ENCODE measurements at regions not wholly inside any gene's neighbourhood (a gene's known extent, or its start where the extent isn't known, plus 50 kb on each side); places are given as distances from the start of the nearest gene placed in this dataset.

DNA sequence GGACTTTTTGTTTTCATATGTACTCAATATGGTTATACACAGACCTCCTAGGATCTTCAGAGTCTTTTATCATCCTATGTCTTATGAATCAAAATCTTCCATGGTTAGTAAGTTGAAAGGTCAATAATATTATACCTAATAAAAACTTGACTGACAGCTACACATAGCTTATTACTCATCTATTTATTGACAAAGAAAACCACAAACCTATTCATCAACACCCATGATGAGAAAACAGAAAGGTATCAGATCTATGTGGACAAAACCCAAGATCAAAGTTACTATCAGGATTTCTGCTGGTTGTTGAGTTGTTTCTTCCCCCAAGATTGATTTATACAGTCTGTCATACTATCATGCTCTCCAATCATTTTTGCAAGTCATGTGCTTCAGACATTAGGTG is 460.1 kb upstream of the MANEA start:
- TF ChIP-seq, protein P1, sequence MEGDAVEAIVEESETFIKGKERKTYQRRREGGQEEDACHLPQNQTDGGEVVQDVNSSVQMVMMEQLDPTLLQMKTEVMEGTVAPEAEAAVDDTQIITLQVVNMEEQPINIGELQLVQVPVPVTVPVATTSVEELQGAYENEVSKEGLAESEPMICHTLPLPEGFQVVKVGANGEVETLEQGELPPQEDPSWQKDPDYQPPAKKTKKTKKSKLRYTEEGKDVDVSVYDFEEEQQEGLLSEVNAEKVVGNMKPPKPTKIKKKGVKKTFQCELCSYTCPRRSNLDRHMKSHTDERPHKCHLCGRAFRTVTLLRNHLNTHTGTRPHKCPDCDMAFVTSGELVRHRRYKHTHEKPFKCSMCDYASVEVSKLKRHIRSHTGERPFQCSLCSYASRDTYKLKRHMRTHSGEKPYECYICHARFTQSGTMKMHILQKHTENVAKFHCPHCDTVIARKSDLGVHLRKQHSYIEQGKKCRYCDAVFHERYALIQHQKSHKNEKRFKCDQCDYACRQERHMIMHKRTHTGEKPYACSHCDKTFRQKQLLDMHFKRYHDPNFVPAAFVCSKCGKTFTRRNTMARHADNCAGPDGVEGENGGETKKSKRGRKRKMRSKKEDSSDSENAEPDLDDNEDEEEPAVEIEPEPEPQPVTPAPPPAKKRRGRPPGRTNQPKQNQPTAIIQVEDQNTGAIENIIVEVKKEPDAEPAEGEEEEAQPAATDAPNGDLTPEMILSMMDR (IDR thresholded peaks at IDR 0.05), result no peak
- no peak for TF ChIP-seq POLR2A (IDR thresholded peaks at IDR 0.05; ENCODE audit: low read depth)
